ENCODE measurements at regions not wholly inside any gene's neighbourhood (a gene's known extent, or its start where the extent isn't known, plus 50 kb on each side); places are given as distances from the start of the nearest gene placed in this dataset.

DNA sequence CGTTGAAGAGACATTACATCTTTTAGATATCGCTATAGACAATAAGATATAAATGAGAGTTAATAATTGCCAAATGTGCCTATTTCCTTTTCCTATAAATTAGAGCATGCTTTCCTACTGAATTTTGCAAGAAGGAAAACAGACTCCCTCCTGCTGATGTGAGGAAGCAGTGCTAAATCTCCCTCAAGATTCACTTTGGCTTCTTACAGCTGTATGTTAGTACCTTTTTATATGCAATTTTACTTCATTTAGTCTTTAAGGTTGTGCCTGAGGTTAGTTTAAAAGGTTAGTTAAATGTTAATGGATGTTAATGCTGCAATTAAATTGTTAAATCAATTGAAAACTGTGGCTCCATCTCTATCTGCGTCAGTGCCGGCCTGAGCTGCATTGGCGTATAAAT is 728.8 kb downstream of the NR2F2 start:
- TF ChIP-seq, protein P1, sequence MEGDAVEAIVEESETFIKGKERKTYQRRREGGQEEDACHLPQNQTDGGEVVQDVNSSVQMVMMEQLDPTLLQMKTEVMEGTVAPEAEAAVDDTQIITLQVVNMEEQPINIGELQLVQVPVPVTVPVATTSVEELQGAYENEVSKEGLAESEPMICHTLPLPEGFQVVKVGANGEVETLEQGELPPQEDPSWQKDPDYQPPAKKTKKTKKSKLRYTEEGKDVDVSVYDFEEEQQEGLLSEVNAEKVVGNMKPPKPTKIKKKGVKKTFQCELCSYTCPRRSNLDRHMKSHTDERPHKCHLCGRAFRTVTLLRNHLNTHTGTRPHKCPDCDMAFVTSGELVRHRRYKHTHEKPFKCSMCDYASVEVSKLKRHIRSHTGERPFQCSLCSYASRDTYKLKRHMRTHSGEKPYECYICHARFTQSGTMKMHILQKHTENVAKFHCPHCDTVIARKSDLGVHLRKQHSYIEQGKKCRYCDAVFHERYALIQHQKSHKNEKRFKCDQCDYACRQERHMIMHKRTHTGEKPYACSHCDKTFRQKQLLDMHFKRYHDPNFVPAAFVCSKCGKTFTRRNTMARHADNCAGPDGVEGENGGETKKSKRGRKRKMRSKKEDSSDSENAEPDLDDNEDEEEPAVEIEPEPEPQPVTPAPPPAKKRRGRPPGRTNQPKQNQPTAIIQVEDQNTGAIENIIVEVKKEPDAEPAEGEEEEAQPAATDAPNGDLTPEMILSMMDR (IDR thresholded peaks at IDR 0.05), result no peak

DNA sequence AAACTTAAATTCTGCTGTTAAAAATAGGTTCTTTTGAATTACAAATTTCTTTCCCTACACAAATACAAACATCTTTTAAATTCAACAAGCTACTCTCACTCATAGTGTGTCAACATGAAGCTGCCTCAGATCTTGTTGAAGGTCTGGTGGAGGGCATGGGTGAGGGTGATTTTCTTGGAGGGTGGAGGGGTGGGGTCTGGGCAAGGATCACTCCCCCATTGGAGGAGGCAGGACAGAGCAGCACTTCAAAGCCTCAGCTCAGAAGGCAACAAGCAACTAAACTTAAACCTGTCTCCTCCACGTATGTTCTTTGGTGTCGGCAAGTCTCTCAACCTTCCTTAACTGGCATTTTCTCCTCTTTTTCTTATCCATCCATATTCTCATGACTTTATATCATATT is 730.9 kb downstream of the NR2F2 start:
- TF ChIP-seq, protein P1 (IDR thresholded peaks at IDR 0.05), result no peak

DNA sequence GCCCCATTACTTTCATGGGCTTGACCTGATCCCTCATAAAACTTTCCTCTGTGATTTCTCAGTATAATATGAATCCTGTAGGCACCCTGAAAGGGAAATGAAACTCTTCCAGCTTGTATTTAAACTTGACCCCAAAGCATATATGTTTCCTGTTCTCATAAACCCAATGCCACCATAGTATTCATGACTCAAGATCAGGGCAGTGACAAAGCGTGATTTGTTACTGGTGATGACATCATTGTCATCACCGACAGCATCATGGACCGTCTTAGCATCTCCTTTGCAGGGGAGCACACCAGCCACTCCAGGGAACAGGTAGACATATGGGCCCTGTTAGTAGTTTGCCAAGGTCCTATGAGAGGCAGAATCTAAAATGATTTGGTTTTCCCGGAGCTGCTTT is 741.2 kb downstream of the NR2F2 start:
- TF ChIP-seq, protein P1 (IDR thresholded peaks at IDR 0.05), result no peak

DNA sequence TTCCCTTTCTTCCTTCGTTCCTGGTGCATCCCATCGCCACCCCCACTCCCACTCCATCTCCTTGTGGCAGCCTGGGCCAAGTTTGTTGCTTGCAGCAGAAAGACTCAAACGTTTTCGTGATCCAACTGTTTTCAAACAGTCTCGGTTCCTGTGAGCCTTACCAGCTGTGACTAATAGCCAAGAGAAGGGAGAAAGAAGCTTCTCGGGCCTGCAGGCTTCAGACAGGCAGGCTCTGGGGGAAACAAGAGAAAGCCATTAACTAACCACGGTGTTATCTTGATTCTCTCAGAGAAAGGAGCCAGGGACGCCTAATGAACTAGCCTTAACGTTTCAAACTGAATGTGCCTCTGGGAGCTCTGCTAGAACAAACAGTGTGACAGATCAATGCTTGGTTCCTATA is 742.0 kb downstream of the NR2F2 start:
- TF ChIP-seq, protein P1 (IDR thresholded peaks at IDR 0.05), result no peak

DNA sequence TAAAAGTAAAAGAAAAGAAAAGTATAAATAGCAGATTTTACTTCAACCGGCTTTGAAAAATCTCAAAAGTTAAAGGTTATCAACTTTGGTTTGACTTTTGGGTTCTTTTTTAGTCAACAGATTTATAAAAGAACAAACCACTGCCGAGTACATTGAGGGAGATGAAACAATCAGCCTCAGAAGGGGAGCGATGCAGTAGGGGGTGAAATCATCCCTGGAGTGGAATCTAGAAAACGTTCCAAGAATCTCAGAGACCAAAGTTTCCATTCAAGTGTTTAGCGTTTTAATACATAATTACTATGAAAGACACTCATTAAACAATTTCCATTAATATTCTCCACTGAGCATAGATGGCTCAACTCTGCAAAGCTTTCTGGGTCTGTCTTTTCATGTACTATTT is 745.5 kb downstream of the NR2F2 start:
- TF ChIP-seq, protein P1 (IDR thresholded peaks at IDR 0.05), result no peak

DNA sequence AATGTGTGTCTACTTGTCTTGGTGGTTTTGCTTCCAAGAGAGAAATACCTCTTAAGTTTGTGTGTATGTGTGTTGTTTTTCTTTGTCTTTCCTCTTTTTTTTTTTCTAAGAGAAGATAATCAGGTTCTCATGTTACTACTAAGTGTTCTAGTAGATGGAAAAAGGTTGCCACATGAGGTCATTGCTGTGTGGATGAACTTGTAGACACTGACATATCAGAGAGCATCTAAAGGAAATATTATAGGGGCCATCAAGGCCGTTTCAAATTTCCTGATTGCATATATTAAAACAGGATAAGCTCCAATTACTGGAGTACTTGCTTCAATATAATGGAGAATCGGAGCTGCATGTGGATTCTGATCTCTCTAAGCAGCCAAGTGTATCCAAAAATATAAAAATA is 747.5 kb downstream of the NR2F2 start:
- TF ChIP-seq, protein P1 (IDR thresholded peaks at IDR 0.05), result no peak

DNA sequence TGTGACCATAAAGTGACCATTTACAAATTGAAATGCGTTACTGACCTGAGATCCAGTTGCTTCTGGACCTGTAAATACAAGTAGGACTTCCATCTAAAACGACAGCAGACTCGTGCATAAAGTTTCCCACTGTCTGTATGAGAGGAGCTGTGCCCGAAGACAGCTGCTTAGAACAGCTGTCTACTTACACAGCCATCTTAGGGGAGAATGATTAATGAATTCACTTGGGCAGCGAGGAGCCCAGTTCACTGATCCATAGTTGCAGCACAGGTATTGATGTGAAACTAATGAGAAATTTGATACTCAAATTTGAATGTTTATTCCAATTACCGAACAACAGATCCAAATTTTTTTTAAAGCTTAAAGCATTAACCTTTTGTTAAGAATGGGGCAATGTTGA is 748.1 kb downstream of the NR2F2 start:
- TF ChIP-seq, protein P1 (IDR thresholded peaks at IDR 0.05), result no peak

DNA sequence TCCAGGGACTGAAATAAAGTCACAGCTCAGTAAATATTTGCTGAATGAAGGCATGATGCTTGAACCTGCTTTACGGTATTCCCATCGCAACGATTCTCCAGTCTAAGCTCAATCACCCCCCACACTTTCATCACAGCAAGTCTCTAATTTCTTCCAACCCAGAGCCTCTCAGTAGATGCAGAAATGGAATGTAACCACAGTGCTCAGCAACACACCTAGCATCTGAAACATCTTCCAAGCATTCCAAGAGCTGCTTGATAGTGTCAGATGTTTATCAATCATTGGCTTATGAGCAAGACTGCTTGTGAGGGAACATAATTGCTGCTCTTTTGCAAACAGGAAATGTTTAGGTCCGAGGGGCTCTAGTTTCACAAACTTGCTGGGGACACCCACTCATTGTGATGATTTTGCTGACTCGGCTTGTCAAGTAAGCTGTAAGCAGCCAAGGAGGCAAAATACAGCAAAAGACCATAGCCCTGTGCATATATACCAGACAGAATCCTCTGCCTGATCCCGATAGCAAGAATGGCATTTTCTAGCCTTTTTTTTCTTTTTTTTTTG is 751.2 kb downstream of the NR2F2 start:
- TF ChIP-seq, protein P1 (IDR thresholded peaks at IDR 0.05), result no peak

All from LNCAP (cell line).